H1 (cell line): ENCODE measurements at regions not wholly inside any gene's neighbourhood (a gene's known extent, or its start where the extent isn't known, plus 50 kb on each side); places are given as distances from the start of the nearest gene placed in this dataset.

Experiments used
- POLR2A ChIP-seq, 2 experiments: IDR thresholded peaks; 1 replicate in 1 of 2; 2 replicates in 1 of 2; pipeline ENCODE4 v1.6.1; 2011; ENCODE audit warnings: low read depth in 2 of 2, low read length in 2 of 2, mild to moderate bottlenecking in 2 of 2; ENCODE audit errors: control extremely low read depth in 1 of 2
- SUZ12 ChIP-seq: fragments of 200-600 bp; sonication (generic); IDR thresholded peaks from 2 replicates; pipeline ENCODE4 v1.6.1; 2012; ENCODE audit warnings: mild to moderate bottlenecking, inconsistent platforms, low read length, moderate library complexity, mixed read lengths
- TEAD4 ChIP-seq: IDR thresholded peaks from 2 replicates; pipeline ENCODE4 v1.6.1; 2012; ENCODE audit warnings: low read depth, low read length, inconsistent platforms, mixed read lengths
- TF ChIP-seq, protein P1 (sequence below), 3 experiments: IDR thresholded peaks; 1 replicate in 2 of 3; 2 replicates in 1 of 3; pipeline versions ENCODE4 v1.5.1 to v1.6.1; 2011; ENCODE audit warnings: low read length in 3 of 3, mild to moderate bottlenecking in 3 of 3, inconsistent platforms in 2 of 3, low read depth in 1 of 3, moderate library complexity in 1 of 3; ENCODE audit not compliant: insufficient read depth in 1 of 3; ENCODE audit errors: control extremely low read depth in 1 of 3

DNA sequence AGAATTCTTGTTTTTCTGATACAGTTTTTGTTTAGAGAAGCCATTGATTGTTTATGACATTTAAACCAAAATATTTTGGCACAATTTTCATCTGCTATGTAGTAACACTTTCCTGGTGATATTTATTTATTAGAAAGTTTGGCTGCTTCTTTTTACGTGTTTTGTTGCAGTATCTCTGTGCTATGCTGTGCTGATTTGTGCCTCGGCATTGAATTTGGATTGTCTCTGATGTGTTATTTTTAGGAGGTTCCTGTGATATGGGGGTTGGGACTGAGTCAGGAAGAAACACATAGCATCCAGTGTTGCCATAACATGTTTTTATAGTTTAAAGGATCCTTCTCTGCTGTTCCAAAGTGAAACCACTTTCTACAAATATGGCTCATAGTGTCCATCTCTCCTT lies 1197.7 kb upstream of the LRRN3 start:
- TF ChIP-seq, protein P1, sequence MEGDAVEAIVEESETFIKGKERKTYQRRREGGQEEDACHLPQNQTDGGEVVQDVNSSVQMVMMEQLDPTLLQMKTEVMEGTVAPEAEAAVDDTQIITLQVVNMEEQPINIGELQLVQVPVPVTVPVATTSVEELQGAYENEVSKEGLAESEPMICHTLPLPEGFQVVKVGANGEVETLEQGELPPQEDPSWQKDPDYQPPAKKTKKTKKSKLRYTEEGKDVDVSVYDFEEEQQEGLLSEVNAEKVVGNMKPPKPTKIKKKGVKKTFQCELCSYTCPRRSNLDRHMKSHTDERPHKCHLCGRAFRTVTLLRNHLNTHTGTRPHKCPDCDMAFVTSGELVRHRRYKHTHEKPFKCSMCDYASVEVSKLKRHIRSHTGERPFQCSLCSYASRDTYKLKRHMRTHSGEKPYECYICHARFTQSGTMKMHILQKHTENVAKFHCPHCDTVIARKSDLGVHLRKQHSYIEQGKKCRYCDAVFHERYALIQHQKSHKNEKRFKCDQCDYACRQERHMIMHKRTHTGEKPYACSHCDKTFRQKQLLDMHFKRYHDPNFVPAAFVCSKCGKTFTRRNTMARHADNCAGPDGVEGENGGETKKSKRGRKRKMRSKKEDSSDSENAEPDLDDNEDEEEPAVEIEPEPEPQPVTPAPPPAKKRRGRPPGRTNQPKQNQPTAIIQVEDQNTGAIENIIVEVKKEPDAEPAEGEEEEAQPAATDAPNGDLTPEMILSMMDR (IDR thresholded peaks at IDR 0.05; ENCODE audit: control extremely low read depth in 1 of 3, insufficient read depth in 1 of 3, low read depth in 1 of 3, low read length in 3 of 3): no peak
- TF ChIP-seq POLR2A (IDR thresholded peaks at IDR 0.05; ENCODE audit: control extremely low read depth in 1 of 2, low read depth in 2 of 2, low read length in 2 of 2) (no peak), SUZ12 (no peak), TEAD4 (no peak)
